Activated T-helper 17 cell treated with anti-CD3 and anti-CD28 coated beads, Interleukin-2, amount 50 U/mL, for 72 hours (primary cell): ENCODE measurements at regions not wholly inside any gene's neighbourhood (a gene's known extent, or its start where the extent isn't known, plus 50 kb on each side); places are given as distances from the start of the nearest gene placed in this dataset.

Experiments used
- ATAC-seq: fragments of 150-1000 bp; cut with Tn5 transposase; replicated peaks from 2 replicates; pipeline ENCODE4 v1.10.0; 2021; ENCODE audit warnings: mild to moderate bottlenecking, moderate library complexity
- H3K27ac Mint-ChIP-seq: one replicate; pipeline ENCODE4 v1.8.0; 2022; ENCODE audit warnings: mixed read lengths
- H3K27me3 Mint-ChIP-seq: one replicate; pipeline ENCODE4 v1.8.0; 2022; ENCODE audit warnings: mixed read lengths
- H3K36me3 Mint-ChIP-seq: one replicate; pipeline ENCODE4 v1.8.0; 2022; ENCODE audit warnings: low read depth, mild to moderate bottlenecking, mixed read lengths
- H3K4me1 Mint-ChIP-seq: one replicate; pipeline ENCODE4 v1.8.0; 2022; ENCODE audit warnings: mixed read lengths
- H3K4me3 Mint-ChIP-seq: one replicate; pipeline ENCODE4 v1.8.0; 2022; ENCODE audit warnings: mild to moderate bottlenecking, mixed read lengths
- H3K9me3 Mint-ChIP-seq: one replicate; pipeline ENCODE4 v1.8.0; 2022; ENCODE audit warnings: mixed read lengths

GRCh38 chr2:6449343-6449742 lies 416.4 kb downstream of the CMPK2 start:
- Mint-ChIP-seq H3K9me3 (peaks cover 5% of the 10 kb centered on the region), H3K36me3 (no peaks in the 10 kb centered on the region), H3K4me3 (no peak overlapping the region), H3K27me3 (peaks cover 11% of the 10 kb centered on the region), H3K27ac (no peak overlapping the region), H3K4me1 (no peaks in the 10 kb centered on the region)
- no peak for ATAC-seq

GRCh38 chr2:6452702-6453481 lies 412.8 kb downstream of the CMPK2 start:
- H3K27me3 Mint-ChIP-seq: peaks cover 11% of the 10 kb centered on the region
- no peaks in the 10 kb centered on the region for H3K36me3 Mint-ChIP-seq
- ATAC-seq: no peak
- H3K4me3 Mint-ChIP-seq: no peak overlapping the region
- no peak overlapping the region for H3K27ac Mint-ChIP-seq
- H3K9me3 Mint-ChIP-seq: peaks cover 11% of the 10 kb centered on the region
- no peaks in the 10 kb centered on the region for H3K4me1 Mint-ChIP-seq

GRCh38 chr2:6454286-6454990 lies 411.3 kb downstream of the CMPK2 start:
- no peak for ATAC-seq
- Mint-ChIP-seq H3K4me3 (no peak overlapping the region), H3K4me1 (no peaks in the 10 kb centered on the region), H3K9me3 (peaks cover 11% of the 10 kb centered on the region), H3K27ac (no peak overlapping the region), H3K36me3 (no peaks in the 10 kb centered on the region), H3K27me3 (no peaks in the 10 kb centered on the region)

- ATAC-seq: no peak
- Mint-ChIP-seq H3K27me3 (no peaks in the 10 kb centered on the region), H3K4me3 (no peak overlapping the region), H3K27ac (no peak overlapping the region), H3K4me1 (no peaks in the 10 kb centered on the region), H3K9me3 (peaks cover 5% of the 10 kb centered on the region), H3K36me3 (no peaks in the 10 kb centered on the region)
Observed at GRCh38 chr2:6459138-6459537, 406.6 kb downstream of the CMPK2 start.

GRCh38 chr2:6470518-6470917 lies 395.2 kb downstream of the CMPK2 start:
- Mint-ChIP-seq H3K9me3 (peaks cover 3% of the 10 kb centered on the region), H3K4me3 (no peak overlapping the region), H3K27me3 (no peaks in the 10 kb centered on the region), H3K4me1 (no peaks in the 10 kb centered on the region), H3K27ac (no peak overlapping the region), H3K36me3 (no peaks in the 10 kb centered on the region)
- ATAC-seq: no peak

GRCh38 chr2:6471419-6471818 lies 394.3 kb downstream of the CMPK2 start:
- Mint-ChIP-seq H3K4me1 (no peaks in the 10 kb centered on the region), H3K27me3 (no peaks in the 10 kb centered on the region), H3K9me3 (peaks cover 3% of the 10 kb centered on the region), H3K4me3 (no peak overlapping the region), H3K36me3 (no peaks in the 10 kb centered on the region), H3K27ac (no peak overlapping the region)
- no peak for ATAC-seq

- Mint-ChIP-seq H3K27me3 (no peaks in the 10 kb centered on the region), H3K4me3 (no peak overlapping the region), H3K9me3 (peaks cover under 1% of the 10 kb centered on the region), H3K27ac (no peak overlapping the region), H3K36me3 (no peaks in the 10 kb centered on the region), H3K4me1 (no peaks in the 10 kb centered on the region)
- no peak for ATAC-seq
Observed at GRCh38 chr2:6474161-6475140, 391.3 kb downstream of the CMPK2 start.

GRCh38 chr2:6475155-6475940 lies 390.4 kb downstream of the CMPK2 start:
- peaks cover 8% of the 10 kb centered on the region for H3K27me3 Mint-ChIP-seq
- ATAC-seq: no peak
- H3K4me1 Mint-ChIP-seq: no peaks in the 10 kb centered on the region
- no peak overlapping the region for H3K4me3 Mint-ChIP-seq
- H3K27ac Mint-ChIP-seq: no peak overlapping the region
- H3K36me3 Mint-ChIP-seq: no peaks in the 10 kb centered on the region
- H3K9me3 Mint-ChIP-seq: peaks cover 3% of the 10 kb centered on the region

- no peak for ATAC-seq
- H3K27ac Mint-ChIP-seq: no peak overlapping the region
- no peak overlapping the region for H3K4me3 Mint-ChIP-seq
- H3K9me3 Mint-ChIP-seq: peaks cover 4% of the 10 kb centered on the region
- peaks cover 12% of the 10 kb centered on the region for H3K27me3 Mint-ChIP-seq
- H3K4me1 Mint-ChIP-seq: no peaks in the 10 kb centered on the region
- no peaks in the 10 kb centered on the region for H3K36me3 Mint-ChIP-seq
Observed at GRCh38 chr2:6480514-6480913, 385.2 kb downstream of the CMPK2 start.

- no peak overlapping the region for H3K4me3 Mint-ChIP-seq
- H3K4me1 Mint-ChIP-seq: no peaks in the 10 kb centered on the region
- peaks cover 4% of the 10 kb centered on the region for H3K9me3 Mint-ChIP-seq
- H3K27me3 Mint-ChIP-seq: peaks cover 12% of the 10 kb centered on the region
- ATAC-seq: no peak
- H3K36me3 Mint-ChIP-seq: no peaks in the 10 kb centered on the region
- H3K27ac Mint-ChIP-seq: no peak overlapping the region
Observed at GRCh38 chr2:6482256-6482655, 383.5 kb downstream of the CMPK2 start.

GRCh38 chr2:6487765-6488164 lies 377.9 kb downstream of the CMPK2 start:
- Mint-ChIP-seq H3K27ac (no peak overlapping the region), H3K4me3 (no peak overlapping the region), H3K36me3 (no peaks in the 10 kb centered on the region), H3K27me3 (peaks cover 4% of the 10 kb centered on the region), H3K4me1 (no peaks in the 10 kb centered on the region), H3K9me3 (no peaks in the 10 kb centered on the region)
- no peak for ATAC-seq

- Mint-ChIP-seq H3K4me1 (no peaks in the 10 kb centered on the region), H3K36me3 (no peaks in the 10 kb centered on the region), H3K9me3 (no peaks in the 10 kb centered on the region), H3K27me3 (no peaks in the 10 kb centered on the region), H3K4me3 (no peak overlapping the region), H3K27ac (no peak overlapping the region)
- ATAC-seq: no peak
Observed at GRCh38 chr2:6492573-6492972, 373.1 kb downstream of the CMPK2 start.

- H3K27ac Mint-ChIP-seq: no peak overlapping the region
- no peaks in the 10 kb centered on the region for H3K9me3 Mint-ChIP-seq
- no peak for ATAC-seq
- H3K4me3 Mint-ChIP-seq: no peak overlapping the region
- H3K4me1 Mint-ChIP-seq: no peaks in the 10 kb centered on the region
- H3K36me3 Mint-ChIP-seq: no peaks in the 10 kb centered on the region
- no peaks in the 10 kb centered on the region for H3K27me3 Mint-ChIP-seq
Observed at GRCh38 chr2:6493266-6493665, 372.4 kb downstream of the CMPK2 start.

GRCh38 chr2:6493669-6494068 lies 372.0 kb downstream of the CMPK2 start:
- Mint-ChIP-seq H3K36me3 (no peaks in the 10 kb centered on the region), H3K4me1 (no peaks in the 10 kb centered on the region), H3K27ac (no peak overlapping the region), H3K4me3 (no peak overlapping the region), H3K27me3 (no peaks in the 10 kb centered on the region), H3K9me3 (no peaks in the 10 kb centered on the region)
- no peak for ATAC-seq
